Mammary epithelial cell (primary cell): ENCODE measurements at regions not wholly inside any gene's neighbourhood (a gene's known extent, or its start where the extent isn't known, plus 50 kb on each side); places are given as distances from the start of the nearest gene placed in this dataset.

Experiments used
- CTCF ChIP-seq, 2 donors: IDR thresholded peaks in 1 of 2; conservative IDR thresholded peaks in 1 of 2; 2 replicates each; pipeline ENCODE4 v1.5.1; 2011 to 2012; ENCODE audit warnings: inconsistent platforms in 2 of 2, low read length in 2 of 2, mild to moderate bottlenecking in 2 of 2, control low read depth in 1 of 2, low read depth in 1 of 2; ENCODE audit not compliant: insufficient read depth in 1 of 2; ENCODE audit errors: extremely low read depth in 1 of 2
- EZH2 ChIP-seq: IDR thresholded peaks from 2 replicates; pipeline ENCODE4 v1.6.1; 2012; ENCODE audit warnings: low read length, inconsistent platforms, borderline replicate concordance

- TF ChIP-seq EZH2, result no peak
- no peak for TF ChIP-seq CTCF (conservative IDR thresholded peaks at IDR 0.05 in 1 of 2, IDR thresholded peaks at IDR 0.05 in 1 of 2; ENCODE audit: extremely low read depth in 1 of 2, insufficient read depth in 1 of 2, low read depth in 1 of 2, low read length in 2 of 2)
Measured at GRCh38 chr3:163391407-163392181, 1686.7 kb downstream of the SI start.
